Central memory CD8-positive, alpha-beta T cell (primary cell): ENCODE measurements at regions not wholly inside any gene's neighbourhood (a gene's known extent, or its start where the extent isn't known, plus 50 kb on each side); places are given as distances from the start of the nearest gene placed in this dataset.
"Not testable (repeated sequence)": the region's sequence is repeated elsewhere in the genome, so short reads cannot be mapped to it uniquely, and the experiment has no call there.

Experiments
- ATAC-seq: fragments of 150-1000 bp; cut with Tn5 transposase; replicated peaks from 2 replicates; pipeline ENCODE4 v1.10.0; 2022; ENCODE audit warnings: mild to moderate bottlenecking, moderate FRiP score, moderate number of reproducible peaks; ENCODE audit not compliant: poor library complexity, severe bottlenecking; ENCODE audit errors: extremely low read depth
- DNase-seq, 2 donors: peaks; one replicate each; pipeline ENCODE4 v3.0.0; 2021; ENCODE audit warnings: low spot score in 2 of 2
- H3K27ac Mint-ChIP-seq: one replicate; pipeline ENCODE4 v1.8.0; 2022; ENCODE audit warnings: low read depth, mild to moderate bottlenecking, moderate library complexity, mixed read lengths
- H3K27me3 Mint-ChIP-seq: one replicate; pipeline ENCODE4 v1.8.0; 2022; ENCODE audit warnings: mixed read lengths
- H3K36me3 Mint-ChIP-seq: one replicate; pipeline ENCODE4 v1.8.0; 2022; ENCODE audit warnings: mild to moderate bottlenecking, moderate library complexity, mixed read lengths; ENCODE audit not compliant: insufficient read depth
- H3K4me1 Mint-ChIP-seq: one replicate; pipeline ENCODE4 v1.8.0; 2022; ENCODE audit warnings: mixed read lengths
- H3K4me3 Mint-ChIP-seq: one replicate; pipeline ENCODE4 v1.8.0; 2022; ENCODE audit warnings: mild to moderate bottlenecking, moderate library complexity, mixed read lengths
- H3K9me3 Mint-ChIP-seq: one replicate; pipeline ENCODE4 v1.8.0; 2022; ENCODE audit warnings: mixed read lengths

- ATAC-seq (no peak), DNase-seq (no peak)
- H3K27me3 Mint-ChIP-seq, result peaks cover 29% of the 10 kb centered on the region
- no peaks in the 10 kb centered on the region for H3K4me1 Mint-ChIP-seq
- H3K9me3 Mint-ChIP-seq, result no peaks in the 10 kb centered on the region
- no peak overlapping the region for H3K4me3 Mint-ChIP-seq
- H3K27ac Mint-ChIP-seq, result no peak overlapping the region
- no peaks in the 10 kb centered on the region for H3K36me3 Mint-ChIP-seq
Measured at GRCh38 chr6:37766717-37767116, 52.8 kb upstream of the ZFAND3 start.

- no peaks in the 10 kb centered on the region for H3K9me3 Mint-ChIP-seq
- H3K4me3 Mint-ChIP-seq, result no peak overlapping the region
- H3K4me1 Mint-ChIP-seq, result no peaks in the 10 kb centered on the region
- peaks cover 29% of the 10 kb centered on the region for H3K27me3 Mint-ChIP-seq
- no peaks in the 10 kb centered on the region for H3K36me3 Mint-ChIP-seq
- H3K27ac Mint-ChIP-seq, result no peak overlapping the region
- DNase-seq (no peak), ATAC-seq (no peak)
Measured at GRCh38 chr6:37765182-37765775, 54.2 kb upstream of the ZFAND3 start.

- no peaks in the 10 kb centered on the region for H3K36me3 Mint-ChIP-seq
- no peak for ATAC-seq
Measured at GRCh38 chr6:37763413-37763812, 56.1 kb upstream of the ZFAND3 start.

GRCh38 chr6:37762806-37763205, 56.7 kb upstream of the ZFAND3 start:
- Mint-ChIP-seq H3K4me1 (no peaks in the 10 kb centered on the region), H3K4me3 (no peak overlapping the region), H3K27me3 (peaks cover 29% of the 10 kb centered on the region), H3K27ac (no peak overlapping the region), H3K36me3 (no peaks in the 10 kb centered on the region), H3K9me3 (no peaks in the 10 kb centered on the region)
- ATAC-seq (no peak), DNase-seq (no peak)

More at GRCh38 chr6:37763413-37763812, 56.1 kb upstream of the ZFAND3 start:
- H3K9me3 Mint-ChIP-seq, result no peaks in the 10 kb centered on the region
- no peak for DNase-seq
- H3K27me3 Mint-ChIP-seq, result peaks cover 29% of the 10 kb centered on the region
- H3K4me3 Mint-ChIP-seq, result no peak overlapping the region
- no peaks in the 10 kb centered on the region for H3K4me1 Mint-ChIP-seq
- no peak overlapping the region for H3K27ac Mint-ChIP-seq

GRCh38 chr6:37761554-37762271, 57.8 kb upstream of the ZFAND3 start:
- Mint-ChIP-seq H3K4me3 (no peak overlapping the region), H3K27ac (no peak overlapping the region), H3K27me3 (peaks cover 29% of the 10 kb centered on the region), H3K36me3 (no peaks in the 10 kb centered on the region), H3K4me1 (no peaks in the 10 kb centered on the region), H3K9me3 (no peaks in the 10 kb centered on the region)
- no peak for DNase-seq
- no peak for ATAC-seq

GRCh38 chr6:37759221-37760144, 60.0 kb upstream of the ZFAND3 start:
- DNase-seq (no peak), ATAC-seq (no peak)
- Mint-ChIP-seq H3K36me3 (no peaks in the 10 kb centered on the region), H3K9me3 (no peaks in the 10 kb centered on the region), H3K4me3 (no peak overlapping the region), H3K27ac (no peak overlapping the region), H3K4me1 (no peaks in the 10 kb centered on the region), H3K27me3 (peaks cover 16% of the 10 kb centered on the region)

GRCh38 chr6:37758647-37759046, 60.9 kb upstream of the ZFAND3 start:
- no peaks in the 10 kb centered on the region for H3K36me3 Mint-ChIP-seq
- no peak for DNase-seq

GRCh38 chr6:37758234-37758633, 60.6 kb upstream of the MDGA1 start:
- no peak overlapping the region for H3K27ac Mint-ChIP-seq
- H3K4me3 Mint-ChIP-seq, result no peak overlapping the region
- peaks cover 14% of the 10 kb centered on the region for H3K27me3 Mint-ChIP-seq
- H3K36me3 Mint-ChIP-seq, result no peaks in the 10 kb centered on the region
- no peak for DNase-seq
- no peaks in the 10 kb centered on the region for H3K9me3 Mint-ChIP-seq
- ATAC-seq, result no peak
- no peaks in the 10 kb centered on the region for H3K4me1 Mint-ChIP-seq

More at GRCh38 chr6:37758647-37759046, 60.9 kb upstream of the ZFAND3 start:
- Mint-ChIP-seq H3K27me3 (peaks cover 12% of the 10 kb centered on the region), H3K4me1 (no peaks in the 10 kb centered on the region), H3K9me3 (no peaks in the 10 kb centered on the region), H3K4me3 (no peak overlapping the region), H3K27ac (no peak overlapping the region)
- no peak for ATAC-seq

- no peak for DNase-seq
- Mint-ChIP-seq H3K4me3 (no peak overlapping the region), H3K36me3 (no peaks in the 10 kb centered on the region), H3K4me1 (no peaks in the 10 kb centered on the region), H3K9me3 (no peaks in the 10 kb centered on the region), H3K27ac (no peak overlapping the region), H3K27me3 (peaks cover 14% of the 10 kb centered on the region)
- no peak for ATAC-seq
Measured at GRCh38 chr6:37757381-37757780, 59.7 kb upstream of the MDGA1 start.

GRCh38 chr6:37756135-37756534, 58.5 kb upstream of the MDGA1 start:
- ATAC-seq (no peak), DNase-seq (no peak)
- H3K4me3 Mint-ChIP-seq, result no peak overlapping the region
- H3K36me3 Mint-ChIP-seq, result no peaks in the 10 kb centered on the region
- peaks cover 24% of the 10 kb centered on the region for H3K27me3 Mint-ChIP-seq
- H3K9me3 Mint-ChIP-seq, result no peaks in the 10 kb centered on the region
- no peaks in the 10 kb centered on the region for H3K4me1 Mint-ChIP-seq
- H3K27ac Mint-ChIP-seq, result no peak overlapping the region

- Mint-ChIP-seq H3K4me1 (no peaks in the 10 kb centered on the region), H3K4me3 (no peak overlapping the region), H3K27ac (no peak overlapping the region), H3K36me3 (no peaks in the 10 kb centered on the region), H3K27me3 (peaks cover 36% of the 10 kb centered on the region), H3K9me3 (no peaks in the 10 kb centered on the region)
- ATAC-seq (no peak), DNase-seq (no peak)
Measured at GRCh38 chr6:37752718-37753117, 55.0 kb upstream of the MDGA1 start.

- H3K27me3 Mint-ChIP-seq, result peaks cover 47% of the 10 kb centered on the region
- not testable (repeated sequence) for H3K27ac Mint-ChIP-seq, H3K9me3 Mint-ChIP-seq
Measured at GRCh38 chr6:37749367-37749766, 51.7 kb upstream of the MDGA1 start.

More at GRCh38 chr6:37749367-37749766, 51.7 kb upstream of the MDGA1 start:
- not testable (repeated sequence) for H3K4me3 Mint-ChIP-seq, DNase-seq, H3K36me3 Mint-ChIP-seq, ATAC-seq, H3K4me1 Mint-ChIP-seq
